IMR-90 (cell line): ENCODE measurements at regions not wholly inside any gene's neighbourhood (a gene's known extent, or its start where the extent isn't known, plus 50 kb on each side); places are given as distances from the start of the nearest gene placed in this dataset.

ENCODE experiments used
- ATAC-seq: fragments of 200-7000 bp; cut with Tn5 transposase; 2 replicates; pipeline ENCODE4 v1.9.1; 2020; ENCODE audit warnings: low read depth, mild to moderate bottlenecking, moderate library complexity
- BruUV-seq: library from RNA; stranded (reverse); fragments of 400-500 nt; replicated peaks from 2 replicates; lab custom pipeline; 2021; lab: Mats Ljungman, UMichigan
- CTCF ChIA-PET: fragments of 300-600 bp; formaldehyde crosslinking; extraction: SDS; loops from one replicate; lab custom pipeline; 2021; ENCODE audit warnings: antibody characterized with exemption; lab: Yijun Ruan, JAX
- POLR2A ChIA-PET: fragments of 300-600 bp; sonication (Branson Sonifier 250); formaldehyde crosslinking; loops from one replicate; lab custom pipeline; 2022; ENCODE audit warnings: antibody characterized with exemption; ENCODE audit not compliant: unreplicated experiment; lab: Charles Lee
- DNase-seq: peaks from one replicate; pipeline ENCODE4 v3.0.0; 2013
- H2AFZ ChIP-seq: replicated peaks from 2 replicates; pipeline ENCODE3; 2013; ENCODE audit warnings: low read length, mild to moderate bottlenecking; ENCODE audit not compliant: poor library complexity
- H2AK5ac ChIP-seq: 2 replicates; pipeline ENCODE4 v1.6.1; 2013; ENCODE audit warnings: low read depth, low read length, inconsistent platforms
- H2AK9ac ChIP-seq: replicated peaks from 2 replicates; pipeline ENCODE3; 2013; ENCODE audit warnings: mild to moderate bottlenecking, low read depth, low read length, moderate library complexity; ENCODE audit not compliant: poor library complexity
- H2BK120ac ChIP-seq: 2 replicates; pipeline ENCODE4 v1.6.1; 2013; ENCODE audit warnings: low read depth, low read length, inconsistent platforms
- H2BK15ac ChIP-seq: 3 replicates; pipeline ENCODE4 v1.6.1; 2013; ENCODE audit warnings: low read depth, low read length, inconsistent platforms
- H2BK20ac ChIP-seq: 2 replicates; pipeline ENCODE4 v1.6.1; 2013; ENCODE audit warnings: low read depth, mild to moderate bottlenecking, inconsistent platforms, low read length, moderate library complexity
- H2BK5ac ChIP-seq: 2 replicates; pipeline ENCODE4 v1.6.1; 2013; ENCODE audit warnings: mild to moderate bottlenecking, low read depth, low read length, inconsistent platforms; ENCODE audit not compliant: poor library complexity, severe bottlenecking
- H3K14ac ChIP-seq: replicated peaks from 2 replicates; pipeline ENCODE4 v1.6.1; 2013; ENCODE audit warnings: low read depth, low read length, inconsistent platforms
- H3K18ac ChIP-seq: 2 replicates; pipeline ENCODE4 v1.6.1; 2013; ENCODE audit warnings: low read depth, low read length, control low read depth
- H3K23ac ChIP-seq: 2 replicates; pipeline ENCODE4 v1.6.1; 2013; ENCODE audit warnings: low read depth, low read length, inconsistent platforms
- H3K27ac ChIP-seq: 2 replicates; pipeline ENCODE4 v1.5.1; 2013; ENCODE audit warnings: mild to moderate bottlenecking, control low read depth, low read length; ENCODE audit not compliant: insufficient read depth
- H3K27me3 ChIP-seq: 2 replicates; pipeline ENCODE4 v1.6.1; 2013; ENCODE audit warnings: low read length; ENCODE audit not compliant: control insufficient read depth, insufficient read depth
- H3K36me3 ChIP-seq: 2 replicates; pipeline ENCODE4 v1.6.1; 2013; ENCODE audit warnings: low read length, mixed read lengths; ENCODE audit not compliant: control insufficient read depth, insufficient read depth
- H3K4ac ChIP-seq: 2 replicates; pipeline ENCODE4 v1.6.1; 2013; ENCODE audit warnings: low read depth, low read length, inconsistent platforms
- H3K4me1 ChIP-seq: 2 replicates; pipeline ENCODE4 v1.6.1; 2013; ENCODE audit warnings: low read length, mixed read lengths; ENCODE audit not compliant: control insufficient read depth, insufficient read depth
- H3K4me2 ChIP-seq: 2 replicates; pipeline ENCODE4 v1.6.1; 2013; ENCODE audit warnings: low read depth, mild to moderate bottlenecking, control low read depth, low read length, moderate library complexity
- H3K4me3 ChIP-seq: 2 replicates; pipeline ENCODE4 v1.5.1; 2013; ENCODE audit warnings: low read depth, mild to moderate bottlenecking, control low read depth, low read length, moderate library complexity; ENCODE audit not compliant: insufficient read depth
- H3K56ac ChIP-seq: 2 replicates; pipeline ENCODE4 v1.6.1; 2013; ENCODE audit warnings: low read length, inconsistent platforms; ENCODE audit not compliant: insufficient read depth; ENCODE audit errors: extremely low read depth
- H3K79me1 ChIP-seq, 2 experiments: 2 replicates each; pipeline ENCODE4 v1.6.1; 2013; ENCODE audit warnings: low read length in 2 of 2, inconsistent platforms in 1 of 2, low read depth in 1 of 2
- H3K9ac ChIP-seq: 2 replicates; pipeline ENCODE4 v1.6.1; 2013; ENCODE audit warnings: low read depth, low read length, control low read depth
- H3K9me1 ChIP-seq: 2 replicates; pipeline ENCODE4 v1.6.1; 2013; ENCODE audit warnings: low read length, inconsistent platforms; ENCODE audit not compliant: insufficient read depth
- H3K9me3 ChIP-seq: 2 replicates; pipeline ENCODE4 v1.6.1; 2013; ENCODE audit warnings: low read length; ENCODE audit not compliant: control insufficient read depth, insufficient read depth
- H4K20me1 ChIP-seq: 2 replicates; pipeline ENCODE4 v1.6.1; 2013; ENCODE audit warnings: low read length, inconsistent platforms; ENCODE audit not compliant: insufficient read depth
- H4K5ac ChIP-seq: 2 replicates; pipeline ENCODE4 v1.6.1; 2013; ENCODE audit warnings: mild to moderate bottlenecking, low read depth, low read length, control low read depth
- H4K8ac ChIP-seq, 2 experiments: 2 replicates each; pipeline ENCODE4 v1.6.1; 2013; ENCODE audit warnings: low read depth in 2 of 2, low read length in 2 of 2, control low read depth in 1 of 2, inconsistent platforms in 1 of 2
- H4K91ac ChIP-seq: 2 replicates; pipeline ENCODE4 v1.6.1; 2013; ENCODE audit warnings: low read depth, low read length, inconsistent platforms; ENCODE audit not compliant: insufficient read depth
- CHD1 ChIP-seq: IDR thresholded peaks from 2 replicates; pipeline ENCODE4 v1.6.1; 2012; ENCODE audit warnings: low read depth, low read length, improper control_type of control experiment
- MAZ ChIP-seq: IDR thresholded peaks from 2 replicates; pipeline ENCODE4 v1.6.1; 2012; ENCODE audit warnings: low read depth, mild to moderate bottlenecking, low read length, improper control_type of control experiment, moderate library complexity, borderline replicate concordance
- NFE2L2 ChIP-seq: fragments of 150-350 bp; IDR thresholded peaks from 2 replicates; pipeline ENCODE4 v1.6.1; 2016; ENCODE audit warnings: low read depth, mild to moderate bottlenecking, low read length
- RAD21 ChIP-seq: IDR thresholded peaks from 2 replicates; pipeline ENCODE4 v1.6.1; 2012; ENCODE audit warnings: low read length, improper control_type of control experiment
- RCOR1 ChIP-seq: IDR thresholded peaks from 2 replicates; pipeline ENCODE4 v1.6.1; 2012; ENCODE audit warnings: mild to moderate bottlenecking, low read length, improper control_type of control experiment; ENCODE audit not compliant: insufficient replicate concordance
- SMC3 ChIP-seq: fragments of 150-350 bp; IDR thresholded peaks from 2 replicates; pipeline ENCODE4 v1.6.1; 2016; ENCODE audit warnings: low read depth, mild to moderate bottlenecking, antibody characterized with exemption, low read length, moderate library complexity
- WGBS, 2 experiments: methylation state at CpG; one replicate each; pipeline versions ENCODE4 v1.1.5 to v1.1.7; 2013; ENCODE audit warnings: missing lambda C conversion rate in 2 of 2; ENCODE audit not compliant: insufficient read length in 1 of 2; ENCODE audit errors: extremely low coverage in 2 of 2; 5-methylcytosine and 5-hydroxymethylcytosine counted together
- dilution Hi-C: fragments of 300-500 bp; cut with HindIII; formaldehyde crosslinking; loops from one replicate; pipeline ENCODE4 v1.14.3; 2018; ENCODE audit warnings: low sequenced_read_pairs; ENCODE audit not compliant: unreplicated experiment
- in situ Hi-C: fragments of 300-500 bp; cut with MboI; formaldehyde crosslinking; loops from 3 replicates; pipeline ENCODE4 v1.14.3; 2019; ENCODE audit warnings: low sequenced_read_pairs, inconsistent platforms, mixed read lengths
- intact Hi-C: fragments of 100-400 bp; cut with micrococcal nuclease; formaldehyde crosslinking; loops from 2 replicates; pipeline ENCODE4 v1.10.0; 2022
- TF ChIP-seq, protein P1 (sequence below): fragments of 150-350 bp; IDR thresholded peaks from 2 replicates; pipeline ENCODE4 v1.6.1; 2016; ENCODE audit warnings: low read depth, mild to moderate bottlenecking, low read length, moderate library complexity, borderline replicate concordance

GRCh38 chr5:40210694-40211093, 469.0 kb upstream of the PTGER4 start:
- CTCF ChIA-PET, result interaction anchor here (1.0 kb wide), 1 partner anchor 17 kb away, joined by 3 read pairs; no protein-coding TSS in a partner anchor
- BruUV-seq, result no TSS peak
- no peak overlapping the region for H3K4ac ChIP-seq

More at GRCh38 chr5:40210694-40211093, 469.0 kb upstream of the PTGER4 start:
- intact Hi-C loops, result no loop called here
- Histone ChIP-seq H2BK15ac (no peak overlapping the region), H3K27me3 (no peaks in the 10 kb centered on the region), H3K14ac (no peak overlapping the region), H3K4me2 (no peak overlapping the region), H2BK20ac (no peak overlapping the region), H3K27ac (no peak overlapping the region), H3K4me1 (no peaks in the 10 kb centered on the region), H3K36me3 (no peaks in the 10 kb centered on the region), H4K20me1 (no peaks in the 10 kb centered on the region), H3K79me1 (no peaks in the 10 kb centered on the region), H3K9me1 (no peaks in the 10 kb centered on the region), H3K56ac (no peak overlapping the region), H2BK5ac (no peak overlapping the region), H3K9me3 (no peaks in the 10 kb centered on the region), H3K9ac (no peak overlapping the region), H4K91ac (no peak overlapping the region), H3K23ac (no peak overlapping the region), H2BK120ac (no peak overlapping the region), H4K5ac (no peak overlapping the region), H2AFZ (no peak overlapping the region), H2AK9ac (no peak overlapping the region), H2AK5ac (no peak overlapping the region), H3K18ac (no peak overlapping the region), H4K8ac (no peak overlapping the region), H3K4me3 (no peak overlapping the region)
- in situ Hi-C loops, result no loop called here
- WGBS, 2 experiments, result no CpG with 5 or more reads among the region's 1 CpG
- DNase-seq (no peak), ATAC-seq (no peak)
- dilution Hi-C loops, result no loop called here
- POLR2A ChIA-PET, result interaction anchor here (0.6 kb wide), 1 partner anchor 486 kb away, joined by 4 read pairs; no protein-coding TSS in a partner anchor
- no peak for TF ChIP-seq CHD1
- TF ChIP-seq MAZ, result no peak
- no peak for TF ChIP-seq NFE2L2
- TF ChIP-seq, protein P1, sequence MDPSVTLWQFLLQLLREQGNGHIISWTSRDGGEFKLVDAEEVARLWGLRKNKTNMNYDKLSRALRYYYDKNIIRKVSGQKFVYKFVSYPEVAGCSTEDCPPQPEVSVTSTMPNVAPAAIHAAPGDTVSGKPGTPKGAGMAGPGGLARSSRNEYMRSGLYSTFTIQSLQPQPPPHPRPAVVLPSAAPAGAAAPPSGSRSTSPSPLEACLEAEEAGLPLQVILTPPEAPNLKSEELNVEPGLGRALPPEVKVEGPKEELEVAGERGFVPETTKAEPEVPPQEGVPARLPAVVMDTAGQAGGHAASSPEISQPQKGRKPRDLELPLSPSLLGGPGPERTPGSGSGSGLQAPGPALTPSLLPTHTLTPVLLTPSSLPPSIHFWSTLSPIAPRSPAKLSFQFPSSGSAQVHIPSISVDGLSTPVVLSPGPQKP, result no peak
- TF ChIP-seq SMC3, result no peak
- no peak for TF ChIP-seq RAD21
- no peak for TF ChIP-seq RCOR1
